ENCODE measurements at regions not wholly inside any gene's neighbourhood (a gene's known extent, or its start where the extent isn't known, plus 50 kb on each side); places are given as distances from the start of the nearest gene placed in this dataset.

DNA sequence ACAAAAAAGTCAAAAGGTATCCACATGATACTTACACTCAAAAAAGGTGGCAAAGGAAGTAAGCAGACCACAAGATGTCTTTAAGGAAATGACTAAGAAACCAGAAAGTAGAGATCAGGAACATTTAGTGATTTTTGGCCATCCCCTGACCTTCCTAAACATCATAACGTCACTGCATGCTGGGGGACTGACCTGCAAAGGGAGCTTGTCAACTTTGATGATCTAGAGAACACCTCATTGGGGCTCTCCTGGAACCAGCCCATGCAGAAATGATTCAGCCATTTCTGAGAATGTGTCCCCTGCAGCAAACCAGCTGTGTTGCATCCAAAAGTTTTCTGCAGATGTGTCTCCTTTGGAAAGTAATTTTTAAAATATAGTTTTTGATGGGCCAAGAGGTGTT is 152.2 kb upstream of the RASSF8 start:
- Histone ChIP-seq H4K91ac (ENCODE audit: insufficient read length, low read depth, low read length) (no peak overlapping the region), H3K23me2 (ENCODE audit: insufficient read length, low read depth, low read length, poor library complexity, severe bottlenecking) (no peaks in the 10 kb centered on the region), H3K18ac (ENCODE audit: insufficient read length, low read depth, low read length) (no peak overlapping the region), H4K8ac (replicated peaks; ENCODE audit: insufficient read length, low read depth, low read length) (no peak overlapping the region), H3K56ac (ENCODE audit: insufficient read length, low read depth, low read length) (no peak overlapping the region), H3K27me3 (ENCODE audit: insufficient read depth, low read length) (no peaks in the 10 kb centered on the region), H2AFZ (ENCODE audit: low read length) (no peak overlapping the region), H2AK5ac (ENCODE audit: insufficient read length, low read length) (no peak overlapping the region), H3K79me2 (ENCODE audit: insufficient read depth, low read length) (no peaks in the 10 kb centered on the region), H3K9ac (ENCODE audit: extremely low read depth, insufficient read length, low read length) (no peak overlapping the region), H3K9me3 (ENCODE audit: control insufficient read depth, low read depth, low read length) (no peaks in the 10 kb centered on the region), H2BK12ac (ENCODE audit: insufficient read length, low read depth, low read length) (no peak overlapping the region), H3K23ac (ENCODE audit: insufficient read length, low read depth, low read length) (no peak overlapping the region), H3T11ph (ENCODE audit: low read length) (no peak overlapping the region), H2BK5ac (ENCODE audit: insufficient read length, low read length) (no peak overlapping the region), H3K27ac (ENCODE audit: insufficient read length, low read depth, low read length) (no peak overlapping the region), H3K4me1 (ENCODE audit: insufficient read depth, low read length) (peaks cover 5% of the 10 kb centered on the region; the same call in 1 of the 2 replicates), H3K79me1 (ENCODE audit: insufficient read depth, low read depth, low read length, poor library complexity, severe bottlenecking) (no peaks in the 10 kb centered on the region), H2BK120ac (ENCODE audit: low read depth, low read length, poor library complexity, severe bottlenecking) (no peak overlapping the region), H3K4ac (ENCODE audit: low read depth, low read length) (no peak overlapping the region), H4K5ac (ENCODE audit: insufficient read length, low read depth, low read length) (no peak overlapping the region), H2BK15ac (ENCODE audit: low read depth, low read length) (no peak overlapping the region), H4K20me1 (ENCODE audit: control insufficient read depth, insufficient read depth, insufficient read length) (no peaks in the 10 kb centered on the region), H2BK20ac (ENCODE audit: low read depth, low read length, poor library complexity, severe bottlenecking) (no peak overlapping the region), H3K14ac (ENCODE audit: insufficient read depth, low read length) (no peak overlapping the region), H3K4me2 (ENCODE audit: insufficient read depth, insufficient read length, low read length) (no peak overlapping the region)
- no peak overlapping the region for H3K27ac Mint-ChIP-seq
- TF ChIP-seq, protein P1, sequence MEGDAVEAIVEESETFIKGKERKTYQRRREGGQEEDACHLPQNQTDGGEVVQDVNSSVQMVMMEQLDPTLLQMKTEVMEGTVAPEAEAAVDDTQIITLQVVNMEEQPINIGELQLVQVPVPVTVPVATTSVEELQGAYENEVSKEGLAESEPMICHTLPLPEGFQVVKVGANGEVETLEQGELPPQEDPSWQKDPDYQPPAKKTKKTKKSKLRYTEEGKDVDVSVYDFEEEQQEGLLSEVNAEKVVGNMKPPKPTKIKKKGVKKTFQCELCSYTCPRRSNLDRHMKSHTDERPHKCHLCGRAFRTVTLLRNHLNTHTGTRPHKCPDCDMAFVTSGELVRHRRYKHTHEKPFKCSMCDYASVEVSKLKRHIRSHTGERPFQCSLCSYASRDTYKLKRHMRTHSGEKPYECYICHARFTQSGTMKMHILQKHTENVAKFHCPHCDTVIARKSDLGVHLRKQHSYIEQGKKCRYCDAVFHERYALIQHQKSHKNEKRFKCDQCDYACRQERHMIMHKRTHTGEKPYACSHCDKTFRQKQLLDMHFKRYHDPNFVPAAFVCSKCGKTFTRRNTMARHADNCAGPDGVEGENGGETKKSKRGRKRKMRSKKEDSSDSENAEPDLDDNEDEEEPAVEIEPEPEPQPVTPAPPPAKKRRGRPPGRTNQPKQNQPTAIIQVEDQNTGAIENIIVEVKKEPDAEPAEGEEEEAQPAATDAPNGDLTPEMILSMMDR (conservative IDR thresholded peaks at IDR 0.05) = no peak
- WGBS (ENCODE audit: extremely low coverage, insufficient read length, low lambda C conversion rate) = no CpG with 5 or more reads among the region's 1 CpG
- 0 out of 7 replicates have a peak, but pooled peaks cover 0 to 2% (median 0%) of the 10 kb centered on the region in 3 experiments for H3K36me3 Mint-ChIP-seq (ENCODE audit: insufficient read depth in 1 of 3, low read depth in 3 of 3)
- H3K4me3 Mint-ChIP-seq = no peak overlapping the region
- DNase-seq = no peak
- peaks cover 0 to 6% of the 10 kb centered on the region in 2 experiments; a peak in 3 of 5 replicates for H3K9me3 Mint-ChIP-seq
- no peaks in the 10 kb centered on the region; the same call in 1 of the 2 replicates for H3K27me3 Mint-ChIP-seq (ENCODE audit: low read depth)
- H3K4me1 Mint-ChIP-seq = peaks cover 11 to 14% of the 10 kb centered on the region in 2 experiments
